PC-3 (cell line): ENCODE measurements at regions not wholly inside any gene's neighbourhood (a gene's known extent, or its start where the extent isn't known, plus 50 kb on each side); places are given as distances from the start of the nearest gene placed in this dataset.

ENCODE experiments used
- ATAC-seq: fragments of 200-7000 bp; cut with Tn5 transposase; 2 replicates; pipeline ENCODE4 v1.9.1; 2020; ENCODE audit warnings: mild to moderate bottlenecking, moderate library complexity
- BruUV-seq: library from RNA; stranded (reverse); fragments of 400-500 nt; replicated peaks from 2 replicates; lab custom pipeline; 2021; lab: Mats Ljungman, UMichigan
- CTCF ChIA-PET: fragments of 300-600 bp; sonication (Branson Sonifier 250); formaldehyde crosslinking; loops from one replicate; lab custom pipeline; 2022; ENCODE audit warnings: antibody characterized with exemption; lab: Charles Lee
- POLR2A ChIA-PET: fragments of 300-600 bp; sonication (Branson Sonifier 250); formaldehyde crosslinking; loops from one replicate; lab custom pipeline; 2022; ENCODE audit warnings: antibody characterized with exemption; ENCODE audit not compliant: unreplicated experiment; lab: Charles Lee
- DNase-seq: peaks from one replicate; pipeline ENCODE4 v3.0.0-alpha.2; 2015
- H2AFZ ChIP-seq: fragments of 300-600 bp; sonication (generic); 2 replicates; pipeline ENCODE4 v1.6.0; 2016; ENCODE audit warnings: antibody characterized with exemption, low read length
- H3F3A ChIP-seq: fragments of 300-600 bp; sonication (generic); one replicate; pipeline ENCODE4 v1.6.0; 2017; ENCODE audit warnings: antibody characterized with exemption, low read length, control low read depth, mild to moderate bottlenecking; ENCODE audit not compliant: unreplicated experiment
- H3K27ac ChIP-seq: fragments of 300-600 bp; sonication (generic); 2 replicates; pipeline ENCODE4 v1.5.1; 2016; ENCODE audit warnings: mild to moderate bottlenecking, low read length
- H3K27me3 ChIP-seq: fragments of 300-600 bp; sonication (generic); 2 replicates; pipeline ENCODE4 v1.6.1; 2016; ENCODE audit warnings: low read length, mixed read lengths
- H3K36me3 ChIP-seq: fragments of 300-600 bp; sonication (generic); 2 replicates; pipeline ENCODE4 v1.6.1; 2016; ENCODE audit warnings: low read depth, mixed run types, low read length, mixed read lengths
- H3K4me1 ChIP-seq: fragments of 300-600 bp; sonication (generic); 2 replicates; pipeline ENCODE4 v1.5.1; 2016; ENCODE audit warnings: low read length; ENCODE audit not compliant: insufficient read depth
- H3K4me2 ChIP-seq: fragments of 300-600 bp; sonication (generic); 2 replicates; pipeline ENCODE4 v1.6.0; 2016; ENCODE audit warnings: low read length
- H3K4me3 ChIP-seq: fragments of 300-600 bp; sonication (generic); 2 replicates; pipeline ENCODE4 v1.5.1; 2016; ENCODE audit warnings: mild to moderate bottlenecking, low read length, mixed read lengths
- H3K79me2 ChIP-seq: fragments of 300-600 bp; sonication (generic); 2 replicates; pipeline ENCODE4 v1.6.1; 2017; ENCODE audit warnings: low read length, mixed read lengths
- H3K9ac ChIP-seq: fragments of 300-600 bp; sonication (generic); 2 replicates; pipeline ENCODE4 v1.6.0; 2016; ENCODE audit warnings: mild to moderate bottlenecking, low read length
- H3K9me2 ChIP-seq: fragments of 300-600 bp; sonication (generic); replicated peaks from 2 replicates; pipeline ENCODE4 v1.6.1; 2016; ENCODE audit warnings: mixed run types, low read length, mixed read lengths
- H3K9me3 ChIP-seq: fragments of 300-600 bp; sonication (generic); 2 replicates; pipeline ENCODE4 v1.6.1; 2016; ENCODE audit warnings: low read length, mixed read lengths
- H4K20me1 ChIP-seq: fragments of 300-600 bp; sonication (generic); 2 replicates; pipeline ENCODE4 v1.6.1; 2016; ENCODE audit warnings: low read length, mixed read lengths
- EZH2 ChIP-seq: fragments of 300-600 bp; sonication (generic); IDR thresholded peaks from one replicate; pipeline ENCODE4 v1.6.1; 2017; ENCODE audit warnings: antibody characterized with exemption, mild to moderate bottlenecking, low read length; ENCODE audit not compliant: unreplicated experiment
- EZH2phosphoT487 ChIP-seq: fragments of 300-600 bp; sonication (generic); IDR thresholded peaks from 2 replicates; pipeline ENCODE4 v1.6.1; 2018; ENCODE audit warnings: mild to moderate bottlenecking, antibody characterized with exemption, low read length, borderline replicate concordance
- intact Hi-C: fragments of 100-400 bp; cut with micrococcal nuclease; formaldehyde crosslinking; loops from 2 replicates; pipeline ENCODE4 v1.9.0; 2023
- TF ChIP-seq, protein P1 (sequence below): fragments of 300-600 bp; sonication (generic); conservative IDR thresholded peaks from 2 replicates; pipeline ENCODE4 v1.5.1; 2017; ENCODE audit warnings: antibody characterized with exemption, low read depth, mild to moderate bottlenecking, low read length

DNA sequence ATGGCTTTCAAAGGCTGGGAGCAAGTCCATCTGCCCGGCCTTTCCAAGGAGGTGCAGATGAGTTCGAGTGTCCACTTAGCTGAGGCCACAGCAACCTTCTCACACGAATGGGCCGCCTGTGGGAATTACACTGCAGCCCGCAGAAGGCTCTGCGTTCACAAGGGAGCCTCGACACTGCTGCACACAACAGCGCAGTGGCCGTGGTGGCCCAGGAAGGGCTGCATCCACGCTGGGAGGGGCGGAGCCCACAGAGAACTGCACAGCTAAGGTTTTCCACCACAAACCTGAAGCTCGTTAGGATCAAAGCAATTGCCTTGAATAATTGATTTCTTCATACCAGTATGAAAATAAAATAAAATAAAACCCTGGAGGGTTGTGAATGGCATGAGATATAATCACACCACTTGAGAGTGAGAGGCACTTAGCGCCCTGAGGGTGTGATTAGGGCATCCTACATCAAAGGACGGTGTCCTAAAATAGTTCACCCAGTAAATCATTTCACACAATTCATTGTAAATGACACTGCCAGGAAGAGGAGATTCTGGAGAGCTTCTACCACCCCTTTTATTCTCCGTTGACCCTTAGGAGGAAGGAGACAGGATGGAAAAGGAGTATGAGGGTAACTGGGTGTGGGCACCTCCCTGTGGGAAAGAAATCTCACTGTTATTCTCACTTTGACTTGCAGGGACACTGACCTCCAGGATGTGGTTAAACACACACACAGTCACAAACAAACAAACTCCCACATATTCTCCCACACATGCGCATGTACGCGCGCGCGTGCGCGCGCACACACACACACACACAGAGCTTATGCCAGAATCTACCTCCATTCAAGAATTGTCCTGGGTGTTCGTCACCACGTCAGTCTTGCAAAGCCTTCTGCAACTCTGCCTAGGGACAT lies 256.6 kb upstream of the ID2 start:
- Histone ChIP-seq H4K20me1 (no peaks in the 10 kb centered on the region), H3K4me1 (no peaks in the 10 kb centered on the region), H3K27me3 (no peaks in the 10 kb centered on the region), H3K79me2 (no peaks in the 10 kb centered on the region), H3K9me2 (no peaks in the 10 kb centered on the region), H3K9ac (no peak overlapping the region), H3F3A (no peaks in the 10 kb centered on the region), H3K9me3 (no peaks in the 10 kb centered on the region), H3K27ac (no peak overlapping the region), H3K4me2 (no peak overlapping the region), H2AFZ (no peak overlapping the region), H3K4me3 (no peak overlapping the region), H3K36me3 (no peaks in the 10 kb centered on the region)
- no peak for DNase-seq
- ChIA-PET CTCF (no interaction called here), POLR2A (no interaction called here)
- no TSS peak for BruUV-seq
- intact Hi-C loops: no loop called here
- no peak for ATAC-seq
- TF ChIP-seq, protein P1, sequence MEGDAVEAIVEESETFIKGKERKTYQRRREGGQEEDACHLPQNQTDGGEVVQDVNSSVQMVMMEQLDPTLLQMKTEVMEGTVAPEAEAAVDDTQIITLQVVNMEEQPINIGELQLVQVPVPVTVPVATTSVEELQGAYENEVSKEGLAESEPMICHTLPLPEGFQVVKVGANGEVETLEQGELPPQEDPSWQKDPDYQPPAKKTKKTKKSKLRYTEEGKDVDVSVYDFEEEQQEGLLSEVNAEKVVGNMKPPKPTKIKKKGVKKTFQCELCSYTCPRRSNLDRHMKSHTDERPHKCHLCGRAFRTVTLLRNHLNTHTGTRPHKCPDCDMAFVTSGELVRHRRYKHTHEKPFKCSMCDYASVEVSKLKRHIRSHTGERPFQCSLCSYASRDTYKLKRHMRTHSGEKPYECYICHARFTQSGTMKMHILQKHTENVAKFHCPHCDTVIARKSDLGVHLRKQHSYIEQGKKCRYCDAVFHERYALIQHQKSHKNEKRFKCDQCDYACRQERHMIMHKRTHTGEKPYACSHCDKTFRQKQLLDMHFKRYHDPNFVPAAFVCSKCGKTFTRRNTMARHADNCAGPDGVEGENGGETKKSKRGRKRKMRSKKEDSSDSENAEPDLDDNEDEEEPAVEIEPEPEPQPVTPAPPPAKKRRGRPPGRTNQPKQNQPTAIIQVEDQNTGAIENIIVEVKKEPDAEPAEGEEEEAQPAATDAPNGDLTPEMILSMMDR: no peak
- no peak for TF ChIP-seq EZH2phosphoT487
- no peak for TF ChIP-seq EZH2

DNA sequence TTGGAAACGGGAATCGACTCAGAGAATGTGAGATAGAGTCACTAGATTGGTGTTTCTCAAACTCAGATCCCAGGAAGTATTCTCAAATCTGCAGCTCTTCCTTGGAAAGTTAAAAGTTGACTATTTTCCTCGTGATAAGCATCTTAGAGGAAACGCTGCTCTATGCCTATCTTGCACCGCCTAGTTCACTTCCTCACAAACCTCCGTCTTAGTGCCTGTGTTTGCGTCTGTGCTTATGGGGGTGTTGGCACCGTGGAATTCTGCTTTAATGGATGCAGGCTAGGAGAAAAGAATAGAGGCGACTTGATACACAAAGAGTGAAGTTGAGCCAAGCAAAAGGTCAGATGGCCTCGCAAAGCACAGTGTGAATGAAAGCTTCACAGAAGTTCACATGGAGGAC lies 255.3 kb upstream of the ID2 start:
- no peaks in the 10 kb centered on the region for H3K9me2 ChIP-seq
- ChIA-PET POLR2A (no interaction called here), CTCF (no interaction called here)
- intact Hi-C loops: no loop called here
- no TSS peak for BruUV-seq
- H3F3A ChIP-seq: no peaks in the 10 kb centered on the region
- no peak overlapping the region for H3K27ac ChIP-seq
- no peaks in the 10 kb centered on the region for H3K9me3 ChIP-seq
- no peaks in the 10 kb centered on the region for H3K27me3 ChIP-seq
- no peak overlapping the region for H3K9ac ChIP-seq
- no peaks in the 10 kb centered on the region for H4K20me1 ChIP-seq
- no peaks in the 10 kb centered on the region for H3K36me3 ChIP-seq
- no peaks in the 10 kb centered on the region for H3K79me2 ChIP-seq
- TF ChIP-seq EZH2phosphoT487: no peak
- TF ChIP-seq EZH2: no peak
- TF ChIP-seq, protein P1: no peak
- no peak overlapping the region for H3K4me3 ChIP-seq
- H3K4me2 ChIP-seq: no peak overlapping the region
- ATAC-seq (no peak), DNase-seq (no peak)
- H2AFZ ChIP-seq: no peak overlapping the region
- no peaks in the 10 kb centered on the region for H3K4me1 ChIP-seq

DNA sequence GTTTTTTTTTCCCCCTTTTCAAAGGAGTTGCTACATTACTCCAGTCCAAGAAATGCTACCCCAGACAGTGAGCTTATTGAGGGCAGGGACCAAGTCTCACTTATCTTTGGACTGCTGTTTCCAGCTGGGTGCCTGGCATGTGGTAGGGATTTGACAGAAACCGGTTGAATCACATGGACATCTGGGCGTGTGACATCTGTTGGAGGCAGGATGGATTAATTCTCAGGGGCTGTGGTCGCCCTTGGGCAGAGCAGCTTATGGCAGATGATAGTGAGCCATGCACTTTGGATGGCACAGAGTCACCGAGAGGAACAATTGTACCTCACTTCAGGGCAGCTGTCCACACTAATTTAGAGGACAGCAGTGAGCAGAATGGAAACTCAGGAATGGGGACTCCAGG lies 254.6 kb upstream of the ID2 start:
- Histone ChIP-seq H3K4me1 (no peaks in the 10 kb centered on the region), H4K20me1 (no peaks in the 10 kb centered on the region), H3K4me3 (no peak overlapping the region), H3K9ac (no peak overlapping the region), H3K9me2 (no peaks in the 10 kb centered on the region), H3K9me3 (no peaks in the 10 kb centered on the region), H3K36me3 (no peaks in the 10 kb centered on the region), H3K4me2 (no peak overlapping the region), H3K27me3 (no peaks in the 10 kb centered on the region), H2AFZ (no peak overlapping the region), H3K27ac (no peak overlapping the region), H3K79me2 (no peaks in the 10 kb centered on the region), H3F3A (no peaks in the 10 kb centered on the region)
- no peak for DNase-seq
- TF ChIP-seq, protein P1: no peak
- TF ChIP-seq EZH2: no peak
- no peak for TF ChIP-seq EZH2phosphoT487
- CTCF ChIA-PET: no interaction called here
- POLR2A ChIA-PET: no interaction called here
- BruUV-seq: no TSS peak
- intact Hi-C loops: no loop called here
- no peak for ATAC-seq
